Mesendoderm (in vitro differentiated cells): ENCODE measurements at regions not wholly inside any gene's neighbourhood (a gene's known extent, or its start where the extent isn't known, plus 50 kb on each side); places are given as distances from the start of the nearest gene placed in this dataset.

Experiments
- DNase-seq: peaks from one replicate; pipeline ENCODE4 v3.0.0; 2013
- H2AK5ac ChIP-seq: 2 replicates; pipeline ENCODE4 v1.6.1; 2013; ENCODE audit warnings: low read length, inconsistent platforms
- H2BK120ac ChIP-seq: 2 replicates; pipeline ENCODE4 v1.6.1; 2013; ENCODE audit warnings: low read depth, mild to moderate bottlenecking, low read length, moderate library complexity, mixed read lengths
- H2BK15ac ChIP-seq: replicated peaks from 2 replicates; pipeline ENCODE4 v1.6.1; 2013; ENCODE audit warnings: low read depth, mild to moderate bottlenecking, moderate library complexity
- H2BK5ac ChIP-seq: 2 replicates; pipeline ENCODE4 v1.6.1; 2013; ENCODE audit warnings: low read length, inconsistent platforms
- H3K18ac ChIP-seq: 2 replicates; pipeline ENCODE4 v1.6.1; 2013; ENCODE audit warnings: mild to moderate bottlenecking, low read length, mixed read lengths
- H3K23ac ChIP-seq: one replicate; pipeline ENCODE4 v1.6.1; 2013; ENCODE audit warnings: low read length
- H3K27ac ChIP-seq: 2 replicates; pipeline ENCODE4 v1.5.1; 2013; ENCODE audit warnings: low read depth, mild to moderate bottlenecking, inconsistent platforms, low read length, moderate library complexity
- H3K27me3 ChIP-seq: 2 replicates; pipeline ENCODE4 v1.6.1; 2013; ENCODE audit warnings: low read length, control low read depth, mild to moderate bottlenecking, inconsistent platforms; ENCODE audit not compliant: insufficient read depth, poor library complexity
- H3K36me3 ChIP-seq: 2 replicates; pipeline ENCODE4 v1.6.1; 2013; ENCODE audit warnings: low read length, inconsistent platforms; ENCODE audit not compliant: control insufficient read depth, insufficient read depth
- H3K4ac ChIP-seq: one replicate; pipeline ENCODE4 v1.6.1; 2013; ENCODE audit warnings: low read depth, mild to moderate bottlenecking, low read length, moderate library complexity
- H3K4me1 ChIP-seq: 2 replicates; pipeline ENCODE4 v1.6.1; 2013; ENCODE audit warnings: low read depth, low read length, inconsistent platforms; ENCODE audit not compliant: control insufficient read depth
- H3K4me2 ChIP-seq: 2 replicates; pipeline ENCODE4 v1.6.1; 2013; ENCODE audit warnings: low read length
- H3K4me3 ChIP-seq: 2 replicates; pipeline ENCODE4 v1.5.1; 2013; ENCODE audit warnings: mild to moderate bottlenecking, low read length
- H3K56ac ChIP-seq: one replicate; pipeline ENCODE4 v1.6.1; 2013; ENCODE audit warnings: low read length
- H3K79me1 ChIP-seq: 2 replicates; pipeline ENCODE4 v1.6.1; 2013; ENCODE audit warnings: low read length, inconsistent platforms
- H3K79me2 ChIP-seq: 2 replicates; pipeline ENCODE4 v1.6.1; 2013; ENCODE audit warnings: mild to moderate bottlenecking, low read length; ENCODE audit not compliant: control insufficient read depth, insufficient read depth
- H3K9ac ChIP-seq: 2 replicates; pipeline ENCODE4 v1.6.1; 2013; ENCODE audit warnings: low read length, inconsistent platforms
- H4K5ac ChIP-seq: one replicate; pipeline ENCODE4 v1.6.1; 2013; ENCODE audit warnings: low read length
- H4K8ac ChIP-seq: one replicate; pipeline ENCODE4 v1.6.1; 2013; ENCODE audit warnings: low read depth, mild to moderate bottlenecking, control low read depth, low read length, moderate library complexity
- WGBS: extraction: QIAGEN DNeasy Blood & Tissue Kit; methylation state at CpG from one replicate; pipeline ENCODE4 v1.1.7; 2013; ENCODE audit warnings: low lambda C conversion rate, missing lambda C conversion rate; ENCODE audit not compliant: insufficient coverage; ENCODE audit errors: extremely low coverage; 5-methylcytosine and 5-hydroxymethylcytosine counted together

GRCh38 chr5:17156463-17156862 is 61.0 kb upstream of the BASP1 start:
- DNase-seq = no peak
- Histone ChIP-seq H3K79me1 (no peaks in the 10 kb centered on the region), H3K4me2 (no peak overlapping the region), H4K5ac (no peak overlapping the region), H3K56ac (no peak overlapping the region), H2AK5ac (no peak overlapping the region), H3K79me2 (no peaks in the 10 kb centered on the region), H3K36me3 (no peaks in the 10 kb centered on the region), H3K9ac (no peak overlapping the region), H2BK5ac (no peak overlapping the region), H2BK15ac (no peak overlapping the region), H3K27me3 (peaks cover 4% of the 10 kb centered on the region), H3K4me1 (peaks cover 5% of the 10 kb centered on the region), H2BK120ac (no peak overlapping the region), H4K8ac (no peak overlapping the region), H3K27ac (no peak overlapping the region), H3K23ac (no peak overlapping the region), H3K4ac (no peak overlapping the region), H3K4me3 (no peak overlapping the region), H3K18ac (no peak overlapping the region)
- no CpG with 5 or more reads among the region's 4 CpGs for WGBS

GRCh38 chr5:17157294-17157693 is 60.1 kb upstream of the BASP1 start:
- Histone ChIP-seq H3K79me2 (no peaks in the 10 kb centered on the region), H3K18ac (no peak overlapping the region), H2BK120ac (no peak overlapping the region), H3K79me1 (no peaks in the 10 kb centered on the region), H2BK15ac (no peak overlapping the region), H4K5ac (no peak overlapping the region), H3K4me1 (peaks cover 5% of the 10 kb centered on the region), H4K8ac (no peak overlapping the region), H3K4me3 (no peak overlapping the region), H3K4me2 (no peak overlapping the region), H3K36me3 (no peaks in the 10 kb centered on the region), H3K27ac (no peak overlapping the region), H3K56ac (no peak overlapping the region), H3K23ac (no peak overlapping the region), H2BK5ac (no peak overlapping the region), H2AK5ac (no peak overlapping the region), H3K4ac (no peak overlapping the region), H3K9ac (no peak overlapping the region), H3K27me3 (peaks cover 4% of the 10 kb centered on the region)
- WGBS = no CpG with 5 or more reads among the region's 5 CpGs
- no peak for DNase-seq

- Histone ChIP-seq H2BK120ac (no peak overlapping the region), H3K4ac (no peak overlapping the region), H3K4me3 (no peak overlapping the region), H2AK5ac (no peak overlapping the region), H3K4me2 (no peak overlapping the region), H4K8ac (no peak overlapping the region), H2BK15ac (no peak overlapping the region), H3K23ac (no peak overlapping the region), H3K27me3 (peaks cover 4% of the 10 kb centered on the region), H3K18ac (no peak overlapping the region), H2BK5ac (no peak overlapping the region), H3K4me1 (peaks cover 5% of the 10 kb centered on the region), H3K9ac (no peak overlapping the region), H3K79me1 (no peaks in the 10 kb centered on the region), H3K56ac (no peak overlapping the region), H3K79me2 (no peaks in the 10 kb centered on the region), H3K36me3 (no peaks in the 10 kb centered on the region), H3K27ac (no peak overlapping the region), H4K5ac (no peak overlapping the region)
- DNase-seq = no peak
- WGBS = no CpG with 5 or more reads among the region's 7 CpGs
These were observed 59.4 kb upstream of the BASP1 start for GRCh38 chr5:17157916-17158529.

GRCh38 chr5:17160756-17161040 is 56.7 kb upstream of the BASP1 start:
- Histone ChIP-seq H3K23ac (no peak overlapping the region), H3K4me1 (no peaks in the 10 kb centered on the region), H3K56ac (no peak overlapping the region), H4K8ac (no peak overlapping the region), H4K5ac (no peak overlapping the region), H2AK5ac (no peak overlapping the region), H3K79me2 (no peaks in the 10 kb centered on the region), H3K79me1 (no peaks in the 10 kb centered on the region), H3K4ac (no peak overlapping the region), H2BK15ac (no peak overlapping the region), H3K36me3 (no peaks in the 10 kb centered on the region), H3K18ac (peak overlapping the region; percentile 29), H3K4me2 (no peak overlapping the region), H2BK120ac (no peak overlapping the region), H3K27me3 (peaks cover 2% of the 10 kb centered on the region), H3K9ac (no peak overlapping the region), H2BK5ac (no peak overlapping the region), H3K27ac (no peak overlapping the region), H3K4me3 (no peak overlapping the region)
- no peak for DNase-seq
- no CpG with 5 or more reads among the region's 2 CpGs for WGBS

GRCh38 chr5:17161662-17162061 is 55.8 kb upstream of the BASP1 start:
- Histone ChIP-seq H4K5ac (no peak overlapping the region), H2BK120ac (no peak overlapping the region), H3K79me2 (no peaks in the 10 kb centered on the region), H3K4me3 (no peak overlapping the region), H2AK5ac (no peak overlapping the region), H3K4me2 (no peak overlapping the region), H3K56ac (no peak overlapping the region), H3K79me1 (no peaks in the 10 kb centered on the region), H3K23ac (no peak overlapping the region), H2BK15ac (no peak overlapping the region), H3K18ac (no peak overlapping the region), H3K4me1 (no peaks in the 10 kb centered on the region), H3K27me3 (no peaks in the 10 kb centered on the region), H3K27ac (no peak overlapping the region), H3K4ac (no peak overlapping the region), H4K8ac (no peak overlapping the region), H3K9ac (no peak overlapping the region), H3K36me3 (no peaks in the 10 kb centered on the region), H2BK5ac (no peak overlapping the region)
- no CpG with 5 or more reads among the region's 3 CpGs for WGBS
- DNase-seq = no peak

GRCh38 chr5:17163221-17163620 is 54.2 kb upstream of the BASP1 start:
- Histone ChIP-seq H2BK120ac (no peak overlapping the region), H3K4ac (no peak overlapping the region)
- DNase-seq = no peak

More at GRCh38 chr5:17163221-17163620, 54.2 kb upstream of the BASP1 start:
- H4K5ac ChIP-seq = no peak overlapping the region
- H3K9ac ChIP-seq = no peak overlapping the region
- H3K18ac ChIP-seq = no peak overlapping the region
- no peak overlapping the region for H3K56ac ChIP-seq
- peaks cover 2% of the 10 kb centered on the region for H3K4me1 ChIP-seq
- H3K79me2 ChIP-seq = no peaks in the 10 kb centered on the region
- H2AK5ac ChIP-seq = no peak overlapping the region
- H3K23ac ChIP-seq = no peak overlapping the region
- no peak overlapping the region for H4K8ac ChIP-seq
- no peak overlapping the region for H2BK15ac ChIP-seq
- H3K36me3 ChIP-seq = no peaks in the 10 kb centered on the region
- no peak overlapping the region for H3K4me2 ChIP-seq
- no peak overlapping the region for H3K4me3 ChIP-seq
- H3K27me3 ChIP-seq = no peaks in the 10 kb centered on the region
- H3K79me1 ChIP-seq = no peaks in the 10 kb centered on the region
- H2BK5ac ChIP-seq = no peak overlapping the region
- no peak overlapping the region for H3K27ac ChIP-seq
